WTC11 (cell line): ENCODE measurements at regions not wholly inside any gene's neighbourhood (a gene's known extent, or its start where the extent isn't known, plus 50 kb on each side); places are given as distances from the start of the nearest gene placed in this dataset.

ENCODE experiments used
- ATAC-seq: fragments of 200-7000 bp; cut with Tn5 transposase; 2 replicates; pipeline ENCODE4 v1.10.0; 2021; ENCODE audit warnings: mild to moderate bottlenecking, moderate library complexity
- CTCF ChIA-PET: fragments of 300-600 bp; sonication (Branson Sonifier 250); formaldehyde crosslinking; loops from one replicate; lab custom pipeline; 2021; ENCODE audit warnings: antibody characterized with exemption; lab: Charles Lee
- POLR2A ChIA-PET: fragments of 350-600 bp; sonication (Branson Sonifier 250); formaldehyde crosslinking; loops from one replicate; lab custom pipeline; 2021; ENCODE audit warnings: antibody characterized with exemption; lab: Charles Lee
- DNase-seq: peaks from one replicate; pipeline ENCODE4 v3.0.0; 2021; ENCODE audit warnings: low spot score
- H3K27ac Mint-ChIP-seq: 2 replicates; pipeline ENCODE4 v1.8.0; 2021; ENCODE audit warnings: mixed read lengths
- H3K27me3 Mint-ChIP-seq: 2 replicates; pipeline ENCODE4 v1.8.0; 2021; ENCODE audit warnings: low read depth, mild to moderate bottlenecking, moderate library complexity, mixed read lengths
- H3K36me3 Mint-ChIP-seq: 2 replicates; pipeline ENCODE4 v1.8.0; 2021; ENCODE audit warnings: mixed read lengths
- H3K4me1 Mint-ChIP-seq: 2 replicates; pipeline ENCODE4 v1.8.0; 2022; ENCODE audit warnings: mixed read lengths
- H3K4me3 Mint-ChIP-seq: 2 replicates; pipeline ENCODE4 v1.8.0; 2021; ENCODE audit warnings: mild to moderate bottlenecking, moderate library complexity, mixed read lengths
- H3K9me3 Mint-ChIP-seq: 2 replicates; pipeline ENCODE4 v1.8.0; 2021; ENCODE audit warnings: mixed read lengths
- ARID4B ChIP-seq: sonication (generic); formaldehyde crosslinking; IDR thresholded peaks from 2 replicates; pipeline ENCODE4 v1.8.0; 2023; ENCODE audit warnings: missing genetic modification reagents, mild to moderate bottlenecking, borderline replicate concordance
- E2F1 ChIP-seq: sonication (generic); formaldehyde crosslinking; IDR thresholded peaks from 2 replicates; pipeline ENCODE4 v1.8.0; 2022; ENCODE audit warnings: mild to moderate bottlenecking, missing genetic modification reagents
- EMX1 ChIP-seq: fragments of 250-450 bp; sonication (Bioruptor Pico); IDR thresholded peaks from 2 replicates; pipeline ENCODE4 v1.8.0; 2021; ENCODE audit warnings: mild to moderate bottlenecking
- ETV6 ChIP-seq: sonication (generic); formaldehyde crosslinking; IDR thresholded peaks from 2 replicates; pipeline ENCODE4 v1.8.1; 2022; ENCODE audit warnings: mild to moderate bottlenecking, missing genetic modification reagents
- FOXP4 ChIP-seq: sonication (generic); formaldehyde crosslinking; IDR thresholded peaks from 2 replicates; pipeline ENCODE4 v1.8.0; 2022; ENCODE audit warnings: mild to moderate bottlenecking, missing genetic modification reagents
- GABPB1 ChIP-seq: sonication (generic); formaldehyde crosslinking; IDR thresholded peaks from 2 replicates; pipeline ENCODE4 v1.8.1; 2023; ENCODE audit warnings: mild to moderate bottlenecking, missing genetic modification reagents
- KAT7 ChIP-seq: sonication (generic); formaldehyde crosslinking; IDR thresholded peaks from 2 replicates; pipeline ENCODE4 v1.8.1; 2023; ENCODE audit warnings: missing genetic modification reagents, mild to moderate bottlenecking, borderline replicate concordance
- MAX ChIP-seq: sonication (generic); formaldehyde crosslinking; IDR thresholded peaks from 2 replicates; pipeline ENCODE4 v1.8.0; 2022; ENCODE audit warnings: mild to moderate bottlenecking, missing genetic modification reagents
- MYBL2 ChIP-seq: sonication (generic); formaldehyde crosslinking; IDR thresholded peaks from 2 replicates; pipeline ENCODE4 v1.8.1; 2023; ENCODE audit warnings: mild to moderate bottlenecking, moderate library complexity, missing genetic modification reagents
- NR1H2 ChIP-seq: sonication (generic); formaldehyde crosslinking; IDR thresholded peaks from 2 replicates; pipeline ENCODE4 v1.9.0; 2021; ENCODE audit warnings: mild to moderate bottlenecking, moderate library complexity, missing genetic modification reagents
- PRDM15 ChIP-seq: sonication (generic); formaldehyde crosslinking; IDR thresholded peaks from 2 replicates; pipeline ENCODE4 v1.8.0; 2022; ENCODE audit warnings: missing genetic modification reagents
- USF2 ChIP-seq: sonication (generic); formaldehyde crosslinking; IDR thresholded peaks from 2 replicates; pipeline ENCODE4 v1.8.1; 2023; ENCODE audit warnings: mild to moderate bottlenecking, missing genetic modification reagents, moderate library complexity
- ZNF138 ChIP-seq: sonication (generic); formaldehyde crosslinking; conservative IDR thresholded peaks from 2 replicates; pipeline ENCODE4 v1.8.1; 2022; ENCODE audit warnings: mild to moderate bottlenecking, moderate library complexity, missing genetic modification reagents
- ZNF219 ChIP-seq: sonication (generic); formaldehyde crosslinking; IDR thresholded peaks from 2 replicates; pipeline ENCODE4 v1.8.0; 2023; ENCODE audit warnings: missing genetic modification reagents, mild to moderate bottlenecking, borderline replicate concordance
- ZNF532 ChIP-seq: fragments of 250-450 bp; sonication (Bioruptor Pico); IDR thresholded peaks from 2 replicates; pipeline ENCODE4 v1.9.0; 2021; ENCODE audit warnings: mild to moderate bottlenecking, borderline replicate concordance

GRCh38 chr14:76653875-76654572, 107.2 kb upstream of the VASH1 start (continued):
- TF ChIP-seq ARID4B (CRISPR knock-in tag) (no peak), FOXP4 (CRISPR knock-in tag) (no peak), PRDM15 (no peak)

GRCh38 chr14:76654573-76655108, 106.6 kb upstream of the VASH1 start:
- TF ChIP-seq ETV6 (CRISPR knock-in tag): no peak
- no peak for TF ChIP-seq ZNF219 (CRISPR knock-in tag)
- TF ChIP-seq NR1H2 (CRISPR knock-in tag): no peak
- no peak for TF ChIP-seq MAX (CRISPR knock-in tag)
- TF ChIP-seq EMX1 (CRISPR knock-in tag): no peak
- no peak for TF ChIP-seq GABPB1 (CRISPR knock-in tag)
- TF ChIP-seq E2F1: no peak
- no peak for TF ChIP-seq MYBL2 (CRISPR knock-in tag)
- no peak for TF ChIP-seq FOXP4 (CRISPR knock-in tag)
- no peak for TF ChIP-seq ZNF532
- TF ChIP-seq KAT7 (CRISPR knock-in tag): no peak
- no peak for TF ChIP-seq USF2 (CRISPR knock-in tag)
- no peak for TF ChIP-seq ZNF138 (CRISPR knock-in tag)
- 0 out of 2 replicates have a peak, but pooled peaks cover 4% of the 10 kb centered on the region for H3K27me3 Mint-ChIP-seq
- DNase-seq: no peak

More at GRCh38 chr14:76654573-76655108, 106.6 kb upstream of the VASH1 start:
- POLR2A ChIA-PET: no interaction called here
- Mint-ChIP-seq H3K4me3 (no peak overlapping the region), H3K4me1 (no peaks in the 10 kb centered on the region), H3K9me3 (peaks cover 21% of the 10 kb centered on the region), H3K27ac (no peak overlapping the region), H3K36me3 (peaks cover 12% of the 10 kb centered on the region; the same call in 1 of the 2 replicates)
- CTCF ChIA-PET: interaction anchor here (1.9 to 3.3 kb wide), 2 partner anchors 130 to 267 kb away, joined by 6 to 15 read pairs; no protein-coding TSS in a partner anchor
- ATAC-seq: no peak
